Kidney epithelial cell (primary cell): ENCODE measurements at regions not wholly inside any gene's neighbourhood (a gene's known extent, or its start where the extent isn't known, plus 50 kb on each side); places are given as distances from the start of the nearest gene placed in this dataset.

ENCODE experiments used
- DNase-seq: peaks from one replicate; pipeline ENCODE4 v3.0.0-alpha.2; 2010; ENCODE audit warnings: low read depth
- H3K27me3 ChIP-seq: 2 replicates; pipeline ENCODE4 v1.6.0; 2011; ENCODE audit warnings: low read length; ENCODE audit not compliant: control insufficient read depth, insufficient read depth
- H3K36me3 ChIP-seq: 2 replicates; pipeline ENCODE4 v1.5.1; 2011; ENCODE audit warnings: low read length; ENCODE audit not compliant: control insufficient read depth, insufficient read depth
- H3K4me3 ChIP-seq: 2 replicates; pipeline ENCODE4 v1.5.1; 2011; ENCODE audit warnings: low read depth, mild to moderate bottlenecking, control low read depth, low read length
- TF ChIP-seq, protein P1 (sequence below): IDR thresholded peaks from 2 replicates; pipeline ENCODE4 v1.5.1; 2011; ENCODE audit warnings: mild to moderate bottlenecking, moderate library complexity, low read length, control low read depth, inconsistent platforms; ENCODE audit not compliant: insufficient read depth, poor library complexity, severe bottlenecking

DNA sequence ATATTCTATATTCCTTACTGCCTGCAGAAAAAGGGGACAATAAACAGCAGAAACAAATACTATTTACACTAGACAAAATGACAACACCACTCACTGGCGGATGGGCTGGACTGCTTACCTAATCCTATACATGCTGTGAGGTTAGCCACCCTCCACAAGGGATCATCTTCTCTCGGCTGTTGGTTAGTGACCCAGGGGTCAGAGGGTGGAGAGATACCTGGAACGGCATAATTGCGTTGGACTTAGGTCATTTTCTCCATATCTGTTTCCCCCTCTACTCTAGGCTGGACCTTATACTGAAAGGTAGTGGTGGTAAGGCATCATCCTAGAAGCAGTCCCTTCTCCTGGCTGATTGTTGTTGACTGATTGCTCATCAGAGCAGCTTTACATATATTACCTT lies 286.8 kb upstream of the UGT8 start:
- TF ChIP-seq, protein P1, sequence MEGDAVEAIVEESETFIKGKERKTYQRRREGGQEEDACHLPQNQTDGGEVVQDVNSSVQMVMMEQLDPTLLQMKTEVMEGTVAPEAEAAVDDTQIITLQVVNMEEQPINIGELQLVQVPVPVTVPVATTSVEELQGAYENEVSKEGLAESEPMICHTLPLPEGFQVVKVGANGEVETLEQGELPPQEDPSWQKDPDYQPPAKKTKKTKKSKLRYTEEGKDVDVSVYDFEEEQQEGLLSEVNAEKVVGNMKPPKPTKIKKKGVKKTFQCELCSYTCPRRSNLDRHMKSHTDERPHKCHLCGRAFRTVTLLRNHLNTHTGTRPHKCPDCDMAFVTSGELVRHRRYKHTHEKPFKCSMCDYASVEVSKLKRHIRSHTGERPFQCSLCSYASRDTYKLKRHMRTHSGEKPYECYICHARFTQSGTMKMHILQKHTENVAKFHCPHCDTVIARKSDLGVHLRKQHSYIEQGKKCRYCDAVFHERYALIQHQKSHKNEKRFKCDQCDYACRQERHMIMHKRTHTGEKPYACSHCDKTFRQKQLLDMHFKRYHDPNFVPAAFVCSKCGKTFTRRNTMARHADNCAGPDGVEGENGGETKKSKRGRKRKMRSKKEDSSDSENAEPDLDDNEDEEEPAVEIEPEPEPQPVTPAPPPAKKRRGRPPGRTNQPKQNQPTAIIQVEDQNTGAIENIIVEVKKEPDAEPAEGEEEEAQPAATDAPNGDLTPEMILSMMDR = no peak
- Histone ChIP-seq H3K36me3 (no peaks in the 10 kb centered on the region), H3K4me3 (no peak overlapping the region), H3K27me3 (no peaks in the 10 kb centered on the region)
- no peak for DNase-seq

DNA sequence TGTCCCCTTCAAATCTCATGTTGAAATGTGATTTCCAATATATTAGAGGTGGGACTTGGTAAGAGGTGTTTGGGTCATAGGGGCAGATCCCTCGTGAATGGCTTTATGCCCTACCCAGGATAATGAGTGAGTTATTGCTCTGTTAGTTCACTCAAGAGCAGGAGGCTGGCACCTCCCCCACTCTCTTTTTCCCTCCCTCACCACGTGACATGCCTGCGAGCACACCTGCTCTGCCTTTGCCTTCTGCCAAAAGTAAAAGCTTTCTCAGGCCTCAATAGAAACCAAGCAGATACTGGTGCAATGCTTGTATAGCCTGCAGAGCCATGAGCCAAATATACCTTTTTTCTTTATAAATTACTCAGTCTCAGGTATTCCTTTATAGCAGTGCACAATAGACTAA lies 286.3 kb upstream of the UGT8 start:
- no peaks in the 10 kb centered on the region for H3K27me3 ChIP-seq
- TF ChIP-seq, protein P1 = no peak
- no peak overlapping the region for H3K4me3 ChIP-seq
- no peak for DNase-seq
- H3K36me3 ChIP-seq = no peaks in the 10 kb centered on the region

DNA sequence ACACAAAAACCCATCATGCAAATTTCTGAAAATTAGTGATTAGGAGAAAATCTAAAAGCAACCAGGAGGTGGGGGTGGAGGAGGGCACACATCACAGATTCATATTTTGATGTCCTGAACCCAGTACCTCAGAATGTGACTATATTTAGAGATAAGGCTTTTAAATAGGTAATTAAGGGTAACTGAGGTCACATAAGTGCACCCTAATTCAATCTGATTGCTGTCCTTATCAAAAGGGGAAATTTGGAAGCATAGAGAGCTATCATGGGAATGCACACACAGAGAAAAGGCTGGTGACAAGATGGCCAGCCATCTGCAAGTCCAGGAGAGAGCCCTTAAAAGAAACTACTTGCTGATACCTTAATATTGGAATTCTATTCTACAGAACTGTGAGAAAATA lies 281.8 kb upstream of the UGT8 start:
- TF ChIP-seq, protein P1 = no peak

DNA sequence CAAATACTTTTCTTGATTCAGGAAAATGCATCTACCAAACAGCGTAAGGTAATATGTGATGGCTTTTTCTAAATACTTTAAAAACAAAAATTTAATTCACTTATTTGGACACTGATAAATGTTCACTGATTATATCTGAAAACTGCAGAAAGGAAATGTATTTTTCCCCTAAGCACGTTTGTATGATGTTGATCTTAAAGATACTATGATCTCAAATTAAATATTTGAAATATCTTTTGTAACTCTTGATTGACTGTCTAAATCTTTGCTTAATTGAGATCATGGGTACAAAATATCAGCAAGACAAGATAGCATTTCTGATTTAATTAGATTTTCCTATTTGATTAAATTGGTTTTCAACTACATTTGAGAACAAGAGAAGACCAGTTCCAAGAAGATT lies 281.0 kb upstream of the UGT8 start:
- H3K36me3 ChIP-seq = no peaks in the 10 kb centered on the region
- H3K27me3 ChIP-seq = no peaks in the 10 kb centered on the region
- DNase-seq = no peak
- H3K4me3 ChIP-seq = no peak overlapping the region
- TF ChIP-seq, protein P1 = no peak

More for the DNA sequence above, 281.8 kb upstream of the UGT8 start:
- no peaks in the 10 kb centered on the region for H3K36me3 ChIP-seq
- H3K4me3 ChIP-seq = no peak overlapping the region
- DNase-seq = no peak
- no peaks in the 10 kb centered on the region for H3K27me3 ChIP-seq

DNA sequence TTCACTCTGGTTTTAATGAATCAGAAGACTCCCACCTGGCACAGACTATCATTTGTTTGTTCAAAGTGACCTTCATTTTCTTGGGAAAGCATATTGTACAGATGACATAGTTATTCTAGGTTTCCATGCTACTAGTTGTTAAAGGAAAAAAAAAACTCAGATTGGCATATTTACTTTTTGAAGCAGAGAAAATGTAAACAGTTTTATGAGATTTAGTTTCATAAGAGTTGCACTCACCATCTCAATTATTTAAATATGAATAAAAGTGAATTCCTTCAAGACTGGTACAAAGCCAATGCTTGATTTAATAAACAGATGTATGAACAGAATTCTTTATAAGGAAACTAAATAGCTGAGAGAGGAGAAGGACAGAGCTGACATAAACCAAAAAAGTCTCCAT lies 280.3 kb upstream of the UGT8 start:
- TF ChIP-seq, protein P1 = no peak
- DNase-seq = no peak

DNA sequence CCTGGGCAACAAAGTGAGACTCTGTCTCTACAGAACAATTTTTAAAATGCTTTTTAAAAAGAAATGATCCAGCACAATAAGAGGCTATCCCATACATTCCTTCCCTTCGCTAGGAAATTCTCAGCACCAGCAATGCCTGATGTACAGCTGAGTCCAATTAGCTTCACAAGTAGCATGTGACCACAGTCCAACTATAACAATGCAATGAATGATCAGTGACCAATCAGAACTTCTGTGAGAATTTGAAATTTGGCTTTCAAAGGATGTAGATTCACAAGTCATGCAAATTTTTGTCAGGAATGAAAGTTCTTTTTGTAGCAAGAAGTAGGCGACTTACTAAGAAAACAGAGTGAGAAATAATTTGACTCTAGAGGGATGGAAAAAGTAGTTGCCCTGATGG lies 278.5 kb upstream of the UGT8 start:
- no peak for DNase-seq
- TF ChIP-seq, protein P1 = no peak
- Histone ChIP-seq H3K36me3 (no peaks in the 10 kb centered on the region), H3K4me3 (no peak overlapping the region), H3K27me3 (no peaks in the 10 kb centered on the region)

More for the DNA sequence above, 280.3 kb upstream of the UGT8 start:
- Histone ChIP-seq H3K27me3 (no peaks in the 10 kb centered on the region), H3K36me3 (no peaks in the 10 kb centered on the region), H3K4me3 (no peak overlapping the region)
